Activated naive CD4-positive, alpha-beta T cell treated with Interleukin-2 at 50 U/mL for 16 hours (primary cell): ENCODE measurements at regions not wholly inside any gene's neighbourhood (a gene's known extent, or its start where the extent isn't known, plus 50 kb on each side); places are given as distances from the start of the nearest gene placed in this dataset.

Experiments used
- DNase-seq: peaks from one replicate; pipeline ENCODE4 v3.0.0-alpha.2; 2020

DNA sequence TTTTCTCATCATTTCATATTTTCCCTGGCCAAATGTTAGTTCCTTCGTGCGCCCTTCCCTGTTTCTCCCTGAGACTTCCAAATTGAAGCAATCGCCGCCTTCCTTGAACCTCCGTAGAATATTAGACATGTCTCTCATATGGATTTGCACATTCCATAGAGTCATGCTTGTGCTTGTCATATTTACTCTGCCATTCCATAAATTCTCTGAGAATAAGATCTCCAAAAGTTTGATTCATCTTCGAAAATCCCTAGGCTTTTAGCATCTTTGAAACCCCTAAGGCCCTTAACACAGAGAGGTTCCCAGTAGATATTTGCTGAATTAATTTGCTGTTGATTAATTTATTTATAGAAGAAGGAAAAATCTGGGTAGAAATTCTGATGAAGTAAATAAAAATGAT is 202.2 kb upstream of the PIK3C3 start:
- no peak for DNase-seq

DNA sequence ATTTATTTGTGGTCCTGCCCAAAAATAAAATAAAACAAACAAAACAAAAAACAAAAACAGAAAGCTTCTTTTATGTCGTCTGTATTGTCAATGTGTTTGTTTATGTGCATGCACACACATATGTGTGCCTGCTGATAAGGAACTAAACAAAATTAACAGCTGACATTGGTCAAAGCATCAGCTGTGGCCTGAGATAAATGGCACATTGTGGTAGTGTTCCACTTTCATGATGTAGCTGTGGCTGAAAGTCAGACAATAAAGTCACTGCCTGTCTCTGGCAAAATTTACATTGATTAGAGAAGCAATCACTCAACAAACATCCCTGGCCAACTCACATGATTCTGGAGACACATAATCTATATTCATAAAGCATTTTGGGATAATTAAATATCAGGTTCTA is 203.4 kb upstream of the PIK3C3 start:
- DNase-seq, result no peak

DNA sequence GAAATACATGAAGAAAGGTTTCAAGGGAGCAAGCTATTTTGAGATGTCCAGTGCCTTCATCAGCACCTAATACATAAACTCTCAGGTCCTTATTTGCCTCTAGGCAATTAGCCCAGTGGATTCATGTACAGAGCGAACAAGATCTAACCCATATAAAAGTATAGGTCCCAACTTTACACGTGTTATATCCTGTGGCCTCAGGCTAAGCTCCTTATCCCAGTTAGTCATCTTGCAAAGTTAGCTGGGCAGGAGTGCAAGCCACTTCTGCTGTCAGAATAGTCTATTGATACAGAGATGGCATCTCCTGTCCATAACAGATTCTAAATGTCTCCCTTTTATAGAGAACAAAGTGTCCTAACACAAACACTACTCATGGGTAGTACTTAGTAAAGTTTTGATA is 203.9 kb upstream of the PIK3C3 start:
- no peak for DNase-seq

DNA sequence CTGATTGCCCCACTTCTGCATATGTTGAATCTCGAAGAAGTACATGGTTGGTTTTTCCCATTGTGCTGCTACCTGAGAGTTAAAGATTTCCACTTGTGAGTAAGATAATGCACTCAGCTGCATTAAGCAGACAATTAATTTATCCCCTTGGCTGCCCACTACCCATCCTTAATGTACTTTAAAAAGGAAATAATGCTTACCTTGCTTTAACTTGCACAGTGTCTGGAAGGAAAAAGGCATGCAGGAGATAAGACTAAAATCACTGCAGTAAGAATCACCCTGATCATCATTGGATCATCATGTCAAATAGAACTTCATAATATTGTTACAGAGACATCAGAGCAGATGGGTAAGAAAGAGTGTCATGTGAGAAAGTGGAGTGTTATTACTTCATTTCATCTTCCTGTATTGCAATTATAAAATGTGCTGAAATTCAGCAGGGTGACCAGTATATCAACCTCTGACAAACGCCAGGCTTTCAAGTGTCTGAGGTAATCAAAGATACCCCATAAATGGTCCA is 207.3 kb upstream of the PIK3C3 start:
- no peak for DNase-seq

DNA sequence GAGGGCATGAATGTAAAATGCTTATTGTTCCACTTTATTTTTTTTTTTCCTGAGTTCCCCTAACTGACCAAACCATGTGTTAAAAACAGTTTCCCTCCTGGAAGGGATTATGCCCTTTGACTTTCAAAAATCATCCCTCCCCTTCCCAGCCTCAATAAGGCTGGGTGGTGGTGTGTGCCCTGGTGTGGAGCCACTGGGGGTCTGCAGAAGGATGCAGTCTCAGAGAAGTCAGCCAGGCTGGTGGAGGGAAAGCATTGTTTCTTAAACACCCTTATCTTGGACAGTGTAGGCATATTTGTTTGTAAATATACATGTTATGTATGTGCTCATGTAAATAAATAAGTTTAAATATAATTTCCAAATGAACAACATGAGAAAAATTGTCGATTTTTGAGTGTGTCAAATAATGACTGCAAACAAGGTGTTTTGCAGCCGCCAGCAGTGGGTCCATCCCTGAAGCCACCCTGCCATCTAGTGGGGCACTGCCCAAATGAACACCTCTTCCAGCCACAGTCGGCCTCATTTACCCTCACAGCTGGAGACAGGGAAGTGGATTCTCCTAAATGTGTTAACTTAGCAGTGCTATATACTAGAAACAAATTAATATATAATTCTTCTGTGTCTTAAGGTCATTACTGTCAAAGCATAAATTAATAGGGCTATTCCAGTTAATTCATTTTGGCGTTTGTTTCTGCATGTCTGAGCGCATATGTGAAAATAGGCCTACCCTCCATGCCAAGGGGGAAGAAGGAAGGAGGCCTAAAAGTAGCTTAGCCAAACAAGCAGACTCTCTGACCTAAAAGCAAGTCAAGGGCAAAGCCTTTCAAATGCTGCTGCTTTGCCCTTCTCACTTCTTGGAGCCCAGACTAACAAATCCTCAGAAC is 209.6 kb upstream of the PIK3C3 start:
- no peak for DNase-seq

DNA sequence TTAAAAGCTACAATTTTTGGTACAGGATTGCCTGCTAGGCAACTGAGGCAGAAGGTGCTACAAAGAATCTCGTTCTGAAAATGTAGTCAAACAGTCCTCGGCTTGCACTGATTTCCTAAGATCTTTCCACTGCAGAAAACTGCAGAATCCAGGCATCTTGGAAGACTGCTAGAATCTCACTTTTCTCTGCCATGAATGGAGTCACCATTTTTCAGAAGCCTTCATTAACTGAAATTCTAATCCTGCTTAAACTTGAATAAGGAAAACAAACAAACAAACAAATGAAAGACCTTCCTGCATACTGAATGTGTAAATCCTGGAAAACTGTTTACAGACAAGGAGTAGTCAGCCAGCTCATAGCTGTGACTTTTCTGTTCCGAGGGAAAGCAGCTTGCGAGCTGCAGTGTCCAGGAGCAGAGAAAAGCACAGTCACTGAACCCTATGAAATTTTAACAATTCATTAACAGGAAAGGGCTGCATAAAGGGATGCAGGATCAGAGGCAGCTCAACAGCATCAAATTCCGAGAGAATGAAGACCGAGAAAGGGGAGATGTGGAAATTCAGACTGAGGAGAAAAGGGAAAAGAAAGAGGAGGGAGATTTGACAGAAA is 210.5 kb upstream of the PIK3C3 start:
- DNase-seq, result no peak

DNA sequence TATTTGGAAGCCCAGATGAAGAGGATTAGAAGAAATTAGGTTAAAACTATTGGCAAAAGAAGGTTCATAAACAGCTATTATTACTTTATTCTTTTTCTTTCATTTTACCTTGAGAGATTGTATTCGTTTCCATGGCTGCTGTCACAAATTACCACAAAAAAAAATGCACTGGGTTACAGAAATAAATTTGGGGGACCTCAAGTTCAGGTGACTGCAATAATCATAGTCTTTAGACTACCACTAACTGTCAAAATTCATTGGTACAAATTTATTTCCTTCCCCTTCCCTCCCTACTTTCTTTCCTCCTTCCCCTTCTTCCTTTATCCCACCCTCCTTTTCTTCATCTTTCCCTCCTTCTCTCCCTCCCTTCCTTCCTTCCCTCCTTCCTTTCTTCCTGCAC is 217.8 kb upstream of the PIK3C3 start:
- no peak for DNase-seq

DNA sequence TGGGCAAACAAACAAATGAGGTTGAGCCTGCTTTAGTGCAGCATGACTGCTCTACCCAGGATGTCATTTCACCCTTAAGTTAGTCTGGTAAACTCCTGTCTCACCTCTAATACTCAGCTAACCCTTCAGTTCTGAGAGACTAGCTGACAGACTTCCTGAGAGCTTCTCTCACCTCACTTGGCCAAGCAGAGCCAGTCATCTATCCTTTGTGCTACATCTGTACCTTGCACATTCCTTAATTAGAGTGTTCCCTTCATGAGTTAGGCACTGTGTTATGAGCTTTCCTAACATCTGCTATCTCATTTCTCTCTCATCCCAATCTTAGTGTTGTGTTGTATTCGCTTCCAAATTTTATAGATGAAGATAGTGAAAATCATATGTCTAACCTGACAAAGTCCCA is 220.1 kb upstream of the PIK3C3 start:
- no peak for DNase-seq

DNA sequence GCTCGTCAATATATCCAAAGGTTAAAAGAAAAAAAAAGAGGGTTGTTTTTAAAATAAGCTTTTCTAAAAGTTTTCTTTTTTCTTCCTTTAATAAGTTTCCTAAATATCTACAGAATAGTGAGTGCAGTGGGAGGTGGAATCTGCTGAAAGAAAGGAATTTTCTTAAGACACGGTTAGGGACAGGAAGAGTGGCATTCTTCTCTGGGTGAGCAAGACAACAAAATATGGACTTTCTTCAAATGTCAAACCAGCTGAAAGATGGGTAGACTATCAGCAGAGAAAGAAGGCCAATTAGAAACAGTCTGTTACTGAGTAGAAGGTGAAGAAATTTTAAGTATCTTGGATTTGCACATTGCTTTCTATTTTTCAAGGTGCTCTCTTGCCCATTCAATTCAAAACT is 222.7 kb upstream of the PIK3C3 start:
- DNase-seq, result no peak

DNA sequence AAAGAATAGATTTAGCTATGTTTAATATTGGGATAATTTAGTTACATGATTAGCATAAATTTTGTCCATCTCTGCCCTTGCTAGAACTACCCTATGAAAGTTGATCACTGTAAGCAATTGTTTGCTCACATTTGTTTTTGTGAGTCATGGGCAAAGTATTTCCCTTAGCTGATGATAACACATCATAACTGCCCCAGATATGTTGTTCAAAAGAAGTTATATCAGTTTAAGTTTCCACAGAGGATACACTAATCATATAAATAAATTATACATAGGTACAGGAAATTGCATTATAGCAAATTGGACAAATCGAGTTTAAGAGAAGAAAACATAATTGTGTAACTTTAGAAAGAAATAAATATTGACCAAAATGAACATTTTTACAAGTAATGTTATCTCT is 223.2 kb upstream of the PIK3C3 start:
- DNase-seq, result no peak

DNA sequence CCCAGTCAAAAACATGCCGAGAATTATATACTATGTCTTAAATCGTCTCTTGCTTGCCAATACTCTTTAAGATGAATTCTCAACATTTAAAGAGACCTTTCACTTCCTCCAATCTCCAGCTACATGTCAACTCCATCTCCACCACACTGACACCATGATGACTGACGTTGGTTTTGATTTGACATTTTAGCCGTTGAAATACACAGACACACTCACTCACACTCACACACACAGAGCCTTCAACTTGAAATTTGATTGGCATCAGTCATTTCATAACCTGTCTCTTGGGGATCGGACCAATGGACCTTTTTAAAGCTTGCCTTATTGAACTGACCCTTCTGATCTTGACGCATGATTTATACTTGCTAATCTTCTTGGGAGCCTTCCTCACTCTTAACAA is 230.8 kb upstream of the PIK3C3 start:
- no peak for DNase-seq

DNA sequence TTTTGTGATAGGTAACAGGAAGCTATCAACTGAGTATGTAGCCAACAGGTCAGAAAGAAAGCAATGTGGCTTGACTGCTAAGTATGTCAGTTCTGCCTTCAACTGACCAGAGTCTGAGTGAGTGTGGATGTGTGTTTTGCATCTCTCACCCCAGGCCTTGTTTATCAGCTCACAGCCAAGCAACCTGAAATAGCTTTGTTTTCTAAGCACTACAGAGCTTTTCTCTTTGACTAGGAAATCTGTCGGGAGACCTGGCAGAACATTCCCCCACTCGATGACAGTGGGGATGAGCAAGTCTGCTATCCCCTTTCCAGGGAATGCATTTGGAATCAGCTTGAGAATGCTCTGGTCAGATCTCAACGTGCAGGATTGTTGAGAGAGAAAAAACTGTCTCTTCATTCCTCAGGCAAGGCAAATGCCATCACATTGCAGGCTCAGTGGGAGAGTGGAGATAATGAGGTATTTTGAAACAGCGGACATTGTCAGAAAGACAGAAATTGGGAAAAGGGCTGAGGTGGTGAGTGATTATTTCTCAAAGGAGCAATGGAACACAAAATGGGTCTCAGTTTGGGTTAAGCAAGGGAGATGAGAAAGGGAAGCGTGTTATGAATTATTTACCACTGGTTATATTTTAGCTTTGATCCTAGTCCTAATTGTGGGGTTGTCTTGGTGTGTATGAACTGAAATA is 233.8 kb upstream of the PIK3C3 start:
- no peak for DNase-seq

DNA sequence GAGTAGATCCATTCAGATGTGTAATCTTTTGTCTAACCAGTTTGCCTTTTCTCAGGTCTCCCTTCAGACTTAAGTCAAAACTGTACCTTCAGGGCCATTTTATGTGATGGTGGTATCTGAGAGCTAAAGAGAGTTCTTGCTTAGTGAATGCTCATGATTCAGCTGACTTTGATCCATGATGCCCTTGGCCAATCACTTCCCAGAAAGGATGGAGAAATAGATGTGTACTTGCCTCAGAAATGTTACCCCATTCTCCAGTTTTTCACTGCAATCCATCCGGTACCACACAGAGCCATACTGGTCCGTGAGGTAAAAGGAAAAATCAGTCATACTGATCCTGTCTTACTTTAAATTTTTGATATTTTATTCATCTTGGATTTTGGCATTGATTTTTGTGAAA is 234.8 kb upstream of the PIK3C3 start:
- no peak for DNase-seq

DNA sequence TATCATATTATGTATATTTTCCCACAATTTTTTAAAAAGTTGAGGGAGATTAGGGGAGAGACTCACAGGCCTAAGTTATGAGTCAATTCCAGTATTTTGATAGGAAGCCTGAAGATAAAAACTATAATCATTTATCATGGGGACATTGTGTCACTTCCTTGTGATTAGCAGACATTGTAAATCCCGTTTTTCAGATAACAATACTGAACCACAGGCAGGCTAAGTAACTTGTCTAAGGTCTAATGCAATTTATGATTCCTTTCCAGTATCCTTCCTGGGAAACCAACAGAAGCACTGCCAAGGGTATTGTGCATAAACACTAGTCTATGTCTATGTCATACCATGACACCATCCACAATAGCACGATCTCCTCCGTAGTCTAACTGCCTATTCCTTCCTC is 235.2 kb upstream of the PIK3C3 start:
- DNase-seq, result no peak

DNA sequence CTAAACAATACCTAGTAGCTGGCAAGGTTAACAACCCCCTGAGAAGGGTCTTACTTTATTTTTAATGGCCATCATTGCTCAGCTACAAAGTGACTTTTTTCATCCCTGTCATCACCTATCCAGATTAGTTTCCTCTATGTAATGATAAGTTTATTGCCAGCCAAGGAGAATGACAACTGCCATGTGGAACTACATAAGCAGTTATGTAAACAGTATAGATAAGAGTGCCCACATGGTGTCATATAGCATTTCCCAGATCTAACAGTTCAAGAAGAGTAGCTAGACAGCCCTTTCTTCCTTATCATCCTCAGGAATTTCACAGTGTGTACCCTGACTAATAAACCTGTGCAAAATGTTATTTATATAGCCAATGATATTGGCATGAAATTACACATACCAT is 240.2 kb upstream of the PIK3C3 start:
- no peak for DNase-seq

DNA sequence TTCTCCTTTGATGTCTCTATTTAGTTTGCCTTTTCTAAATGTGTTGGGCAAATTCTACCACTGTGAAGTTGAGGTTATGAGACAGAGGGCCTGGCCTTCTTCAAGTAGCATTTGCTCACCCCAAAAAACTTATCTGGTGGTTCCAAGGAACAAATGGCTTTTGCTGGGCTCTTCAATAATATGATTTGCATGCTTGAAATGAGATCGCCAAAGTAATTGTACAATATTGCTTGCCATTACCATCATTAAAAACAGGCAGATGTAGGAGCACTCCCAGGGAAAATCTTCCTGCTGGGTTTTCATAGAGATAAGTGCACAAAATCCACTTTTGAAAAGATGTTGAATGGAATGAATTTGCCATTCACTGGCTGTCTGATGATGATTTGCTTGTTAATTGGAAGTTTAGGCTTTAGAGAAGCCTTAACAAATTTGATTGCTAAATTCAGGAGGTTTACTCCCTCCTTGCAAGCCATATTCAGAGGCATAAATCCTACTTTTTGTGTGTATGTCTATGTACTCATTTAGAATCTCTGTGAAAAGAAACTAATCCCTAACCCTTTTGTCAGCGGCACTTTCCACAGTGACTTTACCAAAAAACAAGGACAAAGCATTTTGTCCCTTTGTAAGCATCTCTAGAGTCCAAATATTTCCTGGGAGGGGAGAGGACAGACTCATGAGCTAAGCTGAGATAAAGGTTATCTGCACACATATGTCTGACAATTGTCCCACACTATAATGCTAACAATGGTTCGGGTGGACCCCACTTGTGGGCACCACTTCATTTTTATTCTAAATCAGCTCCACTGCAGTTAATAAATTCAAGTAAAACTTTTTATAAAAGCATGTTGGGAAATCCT is 240.8 kb upstream of the PIK3C3 start:
- DNase-seq, result no peak

DNA sequence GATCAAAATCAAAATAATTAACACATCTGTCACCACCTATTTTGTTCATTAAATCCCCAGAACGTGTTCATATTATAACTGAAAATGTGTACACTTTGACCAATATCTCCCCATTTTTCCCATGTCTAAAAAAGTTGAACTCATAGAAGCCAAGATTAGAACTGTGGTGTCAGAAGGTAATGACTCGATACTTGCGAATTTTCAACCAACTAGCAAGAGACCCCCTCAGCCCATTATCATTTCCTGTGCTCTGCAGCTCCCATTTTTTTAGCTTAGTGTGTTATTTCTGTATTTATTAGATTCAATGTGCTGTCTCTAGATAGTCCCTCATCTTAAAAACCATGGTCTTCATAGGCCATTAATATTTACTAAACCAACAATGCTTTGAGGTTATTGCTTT is 248.7 kb upstream of the PIK3C3 start:
- no peak for DNase-seq

DNA sequence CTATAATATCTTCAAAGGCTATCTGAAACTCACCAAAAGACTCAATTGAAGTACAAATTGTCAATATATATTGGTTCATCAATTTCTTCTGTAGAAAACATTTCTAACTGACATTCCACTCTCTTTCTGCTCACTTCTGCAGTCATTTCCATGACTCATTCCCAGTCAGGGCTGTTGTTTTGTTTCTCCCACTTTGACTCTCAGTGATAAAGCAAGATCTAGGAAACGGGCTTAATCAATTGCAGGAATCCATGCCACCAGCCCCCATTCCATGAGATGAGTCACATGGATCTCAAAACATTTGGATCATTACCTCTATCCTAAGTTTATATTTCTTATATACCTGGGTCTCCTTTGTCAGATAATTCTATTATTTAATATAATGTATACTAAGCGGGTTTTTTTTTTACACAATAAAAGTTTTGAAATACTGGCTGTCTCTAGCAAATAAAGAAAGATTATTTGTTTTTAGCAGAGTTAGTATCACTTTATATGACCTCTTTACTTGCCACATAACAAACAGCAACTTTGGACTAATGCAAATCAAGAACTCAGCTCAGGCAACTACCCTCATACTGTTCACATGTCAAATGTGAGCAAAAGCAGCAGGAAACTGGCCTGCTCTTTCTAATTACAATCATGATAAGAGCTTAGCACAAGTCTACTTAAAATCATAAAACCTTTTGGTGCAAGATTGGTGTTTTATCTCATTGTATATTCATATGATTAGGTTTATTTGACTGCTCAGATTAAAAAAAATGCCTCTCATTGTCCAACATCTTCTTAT is 251.1 kb upstream of the PIK3C3 start:
- DNase-seq, result no peak

DNA sequence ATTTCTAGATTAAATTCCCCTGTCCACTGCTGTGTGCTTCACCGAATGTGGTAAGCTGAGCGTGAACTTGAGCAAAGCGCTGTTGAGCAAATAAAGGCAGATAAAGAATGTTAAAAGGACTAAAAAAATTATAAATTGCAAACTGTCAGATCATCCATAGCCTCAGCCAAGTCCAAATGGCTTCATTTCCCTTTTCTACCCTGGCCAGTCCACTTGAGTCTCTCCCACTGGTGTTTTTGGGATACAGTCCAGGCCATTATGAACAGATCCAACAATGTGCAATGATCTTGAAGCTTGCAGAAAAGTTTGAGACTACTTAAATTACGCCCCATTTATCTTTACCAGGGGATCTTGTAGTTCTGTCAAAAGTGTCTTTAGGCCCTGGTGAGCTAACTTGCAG is 254.6 kb upstream of the PIK3C3 start:
- DNase-seq, result no peak

DNA sequence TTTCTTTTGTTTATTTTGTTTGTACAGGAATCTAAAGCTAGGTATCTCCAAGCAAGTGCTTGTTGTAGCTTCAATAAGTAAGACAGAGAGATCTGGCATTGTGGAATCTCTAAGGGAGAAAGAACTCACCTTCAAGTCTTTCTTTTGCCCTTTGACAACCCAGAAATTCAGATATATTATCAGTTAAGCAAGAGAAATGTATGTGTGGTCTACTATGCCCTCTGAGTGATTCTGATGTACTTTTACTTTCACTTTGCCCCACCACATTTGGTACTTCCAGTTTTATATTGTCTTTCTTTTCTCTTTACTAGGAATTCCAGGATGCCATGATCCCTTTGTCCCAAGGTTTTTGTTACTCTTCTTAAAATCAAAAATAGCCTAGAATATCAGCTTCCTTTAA is 259.6 kb upstream of the PIK3C3 start:
- no peak for DNase-seq

DNA sequence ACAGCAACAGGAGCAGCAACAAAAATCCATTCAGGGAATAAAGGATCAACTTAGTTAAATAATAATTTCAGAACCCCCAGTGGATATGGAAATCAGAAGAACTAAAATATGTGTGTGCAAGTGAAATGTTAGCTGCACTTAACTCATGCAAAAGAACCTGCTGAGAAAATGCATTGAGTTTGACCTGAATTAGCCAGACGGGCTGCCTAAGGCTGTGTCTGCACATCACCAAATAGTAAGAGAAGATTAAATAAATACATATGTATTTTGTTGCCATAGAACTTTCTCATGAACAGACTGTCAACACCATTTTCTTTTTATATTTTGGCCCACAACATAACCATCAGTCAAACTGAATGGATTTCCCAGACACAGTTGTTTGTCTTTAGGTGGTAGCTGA is 262.0 kb upstream of the PIK3C3 start:
- DNase-seq, result no peak
